DMS114 treated with DMSO at 0.1 percent for 48 hours (cell line): ENCODE measurements at regions not wholly inside any gene's neighbourhood (a gene's known extent, or its start where the extent isn't known, plus 50 kb on each side); places are given as distances from the start of the nearest gene placed in this dataset.

Experiments used
- DNase-seq: peaks from one replicate; lab custom pipeline; 2025; ENCODE audit not compliant: unreplicated experiment; lab: John Stamatoyannopoulos, UW

GRCh38 chr4:3364634-3365314 lies 72.0 kb downstream of the RGS12 start:
- no peak for DNase-seq

- no peak for DNase-seq
Observed at GRCh38 chr4:3365326-3365725, 72.5 kb downstream of the RGS12 start.

- DNase-seq = no peak
Observed at GRCh38 chr4:3365871-3366842, 73.3 kb downstream of the RGS12 start.

- DNase-seq = no peak
Observed at GRCh38 chr4:3366893-3367775, 74.3 kb downstream of the RGS12 start.

GRCh38 chr4:3367866-3368265 lies 73.9 kb upstream of the HGFAC start:
- no peak for DNase-seq

- DNase-seq = no peak
Observed at GRCh38 chr4:3368334-3368733, 73.4 kb upstream of the HGFAC start.

GRCh38 chr4:3368841-3369760 lies 72.7 kb upstream of the HGFAC start:
- no peak for DNase-seq

- DNase-seq = no peak
Observed at GRCh38 chr4:3369781-3370674, 71.7 kb upstream of the HGFAC start.

- DNase-seq = no peak
Observed at GRCh38 chr4:3371033-3372001, 70.5 kb upstream of the HGFAC start.

- no peak for DNase-seq
Observed at GRCh38 chr4:3372264-3372932, 69.4 kb upstream of the HGFAC start.

GRCh38 chr4:3372933-3373465 lies 68.8 kb upstream of the HGFAC start:
- DNase-seq = no peak

GRCh38 chr4:3373468-3373867 lies 68.3 kb upstream of the HGFAC start:
- no peak for DNase-seq

GRCh38 chr4:3374011-3374645 lies 67.6 kb upstream of the HGFAC start:
- DNase-seq = no peak

GRCh38 chr4:3374667-3375066 lies 67.1 kb upstream of the HGFAC start:
- DNase-seq = no peak

- DNase-seq = no peak
Observed at GRCh38 chr4:3375688-3376087, 66.1 kb upstream of the HGFAC start.

- DNase-seq = no peak
Observed at GRCh38 chr4:3376266-3376665, 65.5 kb upstream of the HGFAC start.

- DNase-seq = no peak
Observed at GRCh38 chr4:3377557-3377956, 64.2 kb upstream of the HGFAC start.
